ENCODE measurements at regions not wholly inside any gene's neighbourhood (a gene's known extent, or its start where the extent isn't known, plus 50 kb on each side); places are given as distances from the start of the nearest gene placed in this dataset.
A peak's percentile ranks its signal among the peaks of the same experiment; 100 is the strongest.

GRCh38 chr3:178079966-178080365, 456.3 kb upstream of the KCNMB2 start:
- no peaks in the 10 kb centered on the region for H3K36me3 ChIP-seq (ENCODE audit: control insufficient read depth, insufficient read depth, low read length)
- no peak overlapping the region for H3K27ac ChIP-seq (ENCODE audit: low read depth, low read length)
- H3K9ac ChIP-seq (ENCODE audit: low read length), result no peak overlapping the region
- H3K4me1 ChIP-seq (ENCODE audit: control insufficient read depth, insufficient read depth, low read length), result peaks cover 28% of the 10 kb centered on the region
- no peaks in the 10 kb centered on the region for H3K27me3 ChIP-seq (ENCODE audit: control insufficient read depth, insufficient read depth, low read length)
- no peak overlapping the region for H3K4me3 ChIP-seq (ENCODE audit: low read length)

DNA sequence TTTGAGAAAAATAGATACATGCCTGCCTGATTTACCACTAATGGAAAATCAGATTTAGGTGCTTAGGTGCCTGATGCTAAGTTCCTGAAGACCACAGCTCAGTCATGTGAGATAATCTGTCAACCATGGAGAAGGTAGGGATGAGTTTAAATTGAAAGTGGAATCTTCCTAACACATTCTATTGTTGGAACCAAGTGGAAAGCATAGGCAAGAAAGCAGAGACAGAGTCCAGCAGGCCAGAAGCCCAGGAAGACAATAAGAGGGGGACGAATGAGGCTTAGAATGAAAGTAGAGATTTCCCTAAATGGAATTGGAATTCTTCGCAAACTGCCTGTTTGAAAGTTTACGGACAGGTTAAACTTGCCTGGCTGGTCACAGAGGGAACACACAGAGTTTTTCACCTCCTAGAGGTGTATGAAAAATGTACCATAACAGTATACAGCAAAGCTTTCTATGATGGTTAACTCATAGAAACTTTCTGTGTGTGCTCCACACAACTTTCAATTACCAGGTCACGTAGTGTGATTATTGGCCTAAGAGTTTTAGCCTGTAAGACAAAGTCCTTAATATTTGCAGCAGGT, 453.8 kb upstream of the KCNMB2 start:
- H3K36me3 ChIP-seq (ENCODE audit: control insufficient read depth, insufficient read depth, low read length), result no peaks in the 10 kb centered on the region
- no peaks in the 10 kb centered on the region for H3K27me3 ChIP-seq (ENCODE audit: control insufficient read depth, insufficient read depth, low read length)
- H3K27ac ChIP-seq (ENCODE audit: low read depth, low read length), result peak overlapping the region; percentile 65
- no peak overlapping the region for H3K4me3 ChIP-seq (ENCODE audit: low read length)
- H3K4me1 ChIP-seq (ENCODE audit: control insufficient read depth, insufficient read depth, low read length), result peaks cover 37% of the 10 kb centered on the region
- no peak overlapping the region for H3K9ac ChIP-seq (ENCODE audit: low read length)

- Histone ChIP-seq H3K4me1 (ENCODE audit: control insufficient read depth, insufficient read depth, low read length) (peaks cover 27% of the 10 kb centered on the region), H3K36me3 (ENCODE audit: control insufficient read depth, insufficient read depth, low read length) (no peaks in the 10 kb centered on the region), H3K9ac (ENCODE audit: low read length) (no peak overlapping the region), H3K27ac (ENCODE audit: low read depth, low read length) (peak overlapping the region; percentile 79), H3K4me3 (ENCODE audit: low read length) (no peak overlapping the region), H3K27me3 (ENCODE audit: control insufficient read depth, insufficient read depth, low read length) (no peaks in the 10 kb centered on the region)
Measured at GRCh38 chr3:178083906-178084866, 452.1 kb upstream of the KCNMB2 start.

DNA sequence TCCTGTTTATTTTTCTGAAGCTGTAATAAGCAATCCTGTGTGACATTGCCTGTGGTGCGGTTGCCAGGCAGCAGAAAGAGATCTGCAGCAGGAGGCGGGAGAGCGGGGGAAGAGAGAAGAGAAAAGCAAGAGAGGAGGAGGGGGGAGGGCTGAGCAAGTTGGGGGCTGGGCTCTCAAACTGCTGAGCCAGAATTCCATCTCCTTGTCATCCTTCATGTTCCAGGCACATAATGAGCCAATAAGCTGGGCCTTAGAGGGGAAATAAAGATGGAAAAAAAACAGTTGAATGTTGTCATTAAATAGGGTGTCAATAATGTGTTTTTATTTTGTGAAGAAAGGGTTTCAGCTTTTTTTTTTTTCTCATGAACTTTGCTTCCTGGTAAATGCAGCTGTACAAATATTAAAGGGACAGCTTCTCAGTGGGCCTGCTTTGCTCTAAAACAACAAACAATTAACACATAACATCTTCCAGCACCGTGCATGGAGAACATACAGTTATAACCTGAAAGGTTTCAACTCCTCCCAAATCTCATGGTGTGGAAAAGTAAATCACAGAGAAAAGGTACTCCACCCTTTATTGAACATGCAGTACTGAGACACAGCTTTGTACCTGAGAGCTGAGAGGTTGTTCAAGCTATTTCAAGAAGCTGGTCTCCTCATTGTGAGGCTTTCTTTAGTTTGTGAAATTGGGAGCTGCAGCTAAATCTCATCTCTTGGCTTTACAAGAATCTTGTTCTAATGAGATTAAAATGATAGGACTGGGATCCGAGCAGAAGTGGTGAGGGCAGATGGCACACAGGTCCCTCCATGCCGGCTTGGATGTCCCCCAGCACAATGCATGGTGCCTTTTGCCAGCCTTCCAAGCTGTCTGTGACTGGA, 451.1 kb upstream of the KCNMB2 start:
- Histone ChIP-seq H3K4me1 (ENCODE audit: control insufficient read depth, insufficient read depth, low read length) (peaks cover 25% of the 10 kb centered on the region), H3K27ac (ENCODE audit: low read depth, low read length) (peak overlapping the region; percentile 79), H3K9ac (ENCODE audit: low read length) (no peak overlapping the region), H3K4me3 (ENCODE audit: low read length) (no peak overlapping the region), H3K36me3 (ENCODE audit: control insufficient read depth, insufficient read depth, low read length) (no peaks in the 10 kb centered on the region), H3K27me3 (ENCODE audit: control insufficient read depth, insufficient read depth, low read length) (no peaks in the 10 kb centered on the region)

DNA sequence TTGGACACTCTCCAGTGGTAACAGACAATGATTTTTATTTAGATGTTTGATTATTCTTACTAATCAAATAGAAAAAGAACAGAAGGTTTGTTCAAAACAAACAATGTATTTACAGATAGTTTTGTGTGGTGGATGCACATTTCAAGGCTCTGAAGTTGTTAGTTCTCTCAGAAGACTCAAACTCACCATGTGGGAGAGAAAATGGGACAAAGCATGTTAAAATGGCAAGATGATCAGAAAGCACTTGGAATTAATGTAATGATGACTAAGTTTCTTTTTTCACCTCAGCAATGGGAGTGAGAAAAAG, 450.5 kb upstream of the KCNMB2 start:
- Histone ChIP-seq H3K4me3 (ENCODE audit: low read length) (no peak overlapping the region), H3K4me1 (ENCODE audit: control insufficient read depth, insufficient read depth, low read length) (peaks cover 25% of the 10 kb centered on the region), H3K27me3 (ENCODE audit: control insufficient read depth, insufficient read depth, low read length) (no peaks in the 10 kb centered on the region), H3K36me3 (ENCODE audit: control insufficient read depth, insufficient read depth, low read length) (no peaks in the 10 kb centered on the region), H3K9ac (ENCODE audit: low read length) (no peak overlapping the region), H3K27ac (ENCODE audit: low read depth, low read length) (peak overlapping the region; percentile 24)

GRCh38 chr3:178086144-178086825, 450.0 kb upstream of the KCNMB2 start:
- Histone ChIP-seq H3K4me1 (ENCODE audit: control insufficient read depth, insufficient read depth, low read length) (peaks cover 25% of the 10 kb centered on the region), H3K27me3 (ENCODE audit: control insufficient read depth, insufficient read depth, low read length) (no peaks in the 10 kb centered on the region), H3K27ac (ENCODE audit: low read depth, low read length) (peak overlapping the region; percentile 24), H3K9ac (ENCODE audit: low read length) (no peak overlapping the region), H3K36me3 (ENCODE audit: control insufficient read depth, insufficient read depth, low read length) (no peaks in the 10 kb centered on the region), H3K4me3 (ENCODE audit: low read length) (no peak overlapping the region)

GRCh38 chr3:178087376-178087775, 448.9 kb upstream of the KCNMB2 start:
- no peak overlapping the region for H3K9ac ChIP-seq (ENCODE audit: low read length)
- no peak overlapping the region for H3K27ac ChIP-seq (ENCODE audit: low read depth, low read length)
- peaks cover 25% of the 10 kb centered on the region for H3K4me1 ChIP-seq (ENCODE audit: control insufficient read depth, insufficient read depth, low read length)

GRCh38 chr3:178088963-178089362, 447.3 kb upstream of the KCNMB2 start:
- no peak overlapping the region for H3K9ac ChIP-seq (ENCODE audit: low read length)

More at GRCh38 chr3:178087376-178087775, 448.9 kb upstream of the KCNMB2 start:
- Histone ChIP-seq H3K36me3 (ENCODE audit: control insufficient read depth, insufficient read depth, low read length) (no peaks in the 10 kb centered on the region), H3K4me3 (ENCODE audit: low read length) (no peak overlapping the region), H3K27me3 (ENCODE audit: control insufficient read depth, insufficient read depth, low read length) (no peaks in the 10 kb centered on the region)

DNA sequence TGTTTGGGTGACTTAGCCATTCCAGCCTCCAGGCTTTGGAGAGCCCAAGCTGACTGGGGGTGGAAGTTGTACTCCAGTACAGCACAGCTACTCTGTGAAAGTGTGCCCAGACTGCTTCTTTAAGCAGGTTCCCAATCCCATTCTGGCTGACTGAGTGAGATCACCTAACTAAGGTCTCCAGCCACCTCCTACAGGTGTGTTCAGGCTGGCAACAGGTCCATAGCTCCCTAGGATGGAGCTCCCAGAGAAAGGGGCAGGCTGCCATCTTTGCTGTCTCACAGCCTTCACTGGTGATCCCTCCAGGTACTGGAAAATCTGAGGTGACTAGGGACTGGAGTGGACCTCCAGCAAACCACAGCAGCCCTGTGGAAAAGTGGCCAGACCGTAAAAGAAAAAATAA, 445.3 kb upstream of the KCNMB2 start:
- Histone ChIP-seq H3K4me1 (ENCODE audit: control insufficient read depth, insufficient read depth, low read length) (peaks cover 5% of the 10 kb centered on the region), H3K9ac (ENCODE audit: low read length) (no peak overlapping the region), H3K36me3 (ENCODE audit: control insufficient read depth, insufficient read depth, low read length) (no peaks in the 10 kb centered on the region), H3K27ac (ENCODE audit: low read depth, low read length) (no peak overlapping the region), H3K4me3 (ENCODE audit: low read length) (no peak overlapping the region), H3K27me3 (ENCODE audit: control insufficient read depth, insufficient read depth, low read length) (no peaks in the 10 kb centered on the region)

More at GRCh38 chr3:178088963-178089362, 447.3 kb upstream of the KCNMB2 start:
- no peak overlapping the region for H3K4me3 ChIP-seq (ENCODE audit: low read length)
- H3K4me1 ChIP-seq (ENCODE audit: control insufficient read depth, insufficient read depth, low read length), result peaks cover 22% of the 10 kb centered on the region
- no peaks in the 10 kb centered on the region for H3K27me3 ChIP-seq (ENCODE audit: control insufficient read depth, insufficient read depth, low read length)
- no peak overlapping the region for H3K27ac ChIP-seq (ENCODE audit: low read depth, low read length)
- H3K36me3 ChIP-seq (ENCODE audit: control insufficient read depth, insufficient read depth, low read length), result no peaks in the 10 kb centered on the region

DNA sequence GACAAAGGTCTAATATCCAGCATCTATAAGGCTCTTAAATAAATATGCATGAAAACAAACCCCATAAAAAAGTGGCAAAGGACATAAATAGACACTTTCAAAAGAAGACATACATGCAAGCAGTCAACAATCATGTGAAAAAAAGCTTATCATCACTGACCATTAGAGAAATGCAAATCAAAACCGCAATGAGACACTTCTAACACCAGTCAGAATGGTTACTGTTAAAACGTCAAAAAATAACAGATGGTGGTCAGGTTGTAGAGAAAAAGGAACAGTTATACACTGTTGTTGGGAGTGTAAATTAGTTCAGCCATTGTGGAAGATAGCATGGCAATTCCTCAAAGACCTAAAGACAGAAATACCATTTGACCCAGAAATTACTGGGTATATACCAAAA, 440.7 kb upstream of the KCNMB2 start:
- no peaks in the 10 kb centered on the region for H3K36me3 ChIP-seq (ENCODE audit: control insufficient read depth, insufficient read depth, low read length)
- H3K4me1 ChIP-seq (ENCODE audit: control insufficient read depth, insufficient read depth, low read length), result no peaks in the 10 kb centered on the region
- no peak overlapping the region for H3K9ac ChIP-seq (ENCODE audit: low read length)
- no peak overlapping the region for H3K4me3 ChIP-seq (ENCODE audit: low read length)
- no peaks in the 10 kb centered on the region for H3K27me3 ChIP-seq (ENCODE audit: control insufficient read depth, insufficient read depth, low read length)
- no peak overlapping the region for H3K27ac ChIP-seq (ENCODE audit: low read depth, low read length)

DNA sequence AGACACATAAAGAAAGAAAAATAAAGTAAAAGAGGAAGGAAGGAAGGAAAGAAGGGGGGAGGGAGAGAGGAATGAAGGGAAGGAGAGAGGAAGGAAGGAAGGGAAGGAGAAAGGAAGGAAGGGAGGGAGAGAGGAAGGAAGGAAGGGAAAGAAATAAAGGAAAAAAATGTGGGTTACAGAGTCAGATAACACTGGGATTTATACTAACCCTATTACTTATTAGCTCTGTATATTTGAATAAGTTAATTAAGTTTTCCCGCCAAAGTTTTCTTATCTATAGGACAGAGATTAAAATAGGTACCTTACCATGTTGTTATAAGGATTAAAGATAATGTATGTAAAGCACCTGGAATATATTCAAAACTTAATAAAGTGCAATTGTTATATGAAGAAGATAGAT, 439.3 kb upstream of the KCNMB2 start:
- H3K9ac ChIP-seq (ENCODE audit: low read length), result no peak overlapping the region
- H3K36me3 ChIP-seq (ENCODE audit: control insufficient read depth, insufficient read depth, low read length), result no peaks in the 10 kb centered on the region
- H3K27me3 ChIP-seq (ENCODE audit: control insufficient read depth, insufficient read depth, low read length), result no peaks in the 10 kb centered on the region
- H3K27ac ChIP-seq (ENCODE audit: low read depth, low read length), result no peak overlapping the region
- peaks cover 3% of the 10 kb centered on the region for H3K4me1 ChIP-seq (ENCODE audit: control insufficient read depth, insufficient read depth, low read length)
- H3K4me3 ChIP-seq (ENCODE audit: low read length), result no peak overlapping the region

GRCh38 chr3:178097576-178097975, 438.7 kb upstream of the KCNMB2 start:
- Histone ChIP-seq H3K4me3 (ENCODE audit: low read length) (no peak overlapping the region), H3K27me3 (ENCODE audit: control insufficient read depth, insufficient read depth, low read length) (no peaks in the 10 kb centered on the region), H3K9ac (ENCODE audit: low read length) (no peak overlapping the region), H3K36me3 (ENCODE audit: control insufficient read depth, insufficient read depth, low read length) (no peaks in the 10 kb centered on the region), H3K27ac (ENCODE audit: low read depth, low read length) (no peak overlapping the region), H3K4me1 (ENCODE audit: control insufficient read depth, insufficient read depth, low read length) (peaks cover 3% of the 10 kb centered on the region)

Measured in rectal smooth muscle tissue (tissue), 1 donor.